HepG2 (cell line): ENCODE measurements at regions not wholly inside any gene's neighbourhood (a gene's known extent, or its start where the extent isn't known, plus 50 kb on each side); places are given as distances from the start of the nearest gene placed in this dataset.

Experiments used
- AHR ChIP-seq: IDR thresholded peaks from 2 replicates; pipeline ENCODE4 v1.6.1; 2018; ENCODE audit warnings: missing genetic modification reagents, missing compliant biosample characterization
- GLI4 ChIP-seq: sonication (generic); formaldehyde crosslinking; IDR thresholded peaks from 2 replicates; pipeline ENCODE4 v1.5.1; 2020; ENCODE audit warnings: missing genetic modification reagents, mild to moderate bottlenecking, moderate library complexity, borderline replicate concordance
- HNRNPUL1 ChIP-seq: fragments of 200-400 bp; formaldehyde crosslinking; IDR thresholded peaks from 2 replicates; pipeline ENCODE4 v1.6.1; 2017; ENCODE audit warnings: low read depth, mild to moderate bottlenecking, low read length, moderate library complexity
- KDM5A ChIP-seq: fragments of 200-600 bp; sonication (generic); IDR thresholded peaks from 2 replicates; pipeline ENCODE4 v1.7.0; 2018; ENCODE audit warnings: antibody characterized with exemption, mild to moderate bottlenecking, low read length, borderline replicate concordance
- MEF2D ChIP-seq: sonication (generic); formaldehyde crosslinking; IDR thresholded peaks from 2 replicates; pipeline ENCODE4 v1.5.1; 2020; ENCODE audit warnings: mild to moderate bottlenecking, missing genetic modification reagents
- PLRG1 ChIP-seq: fragments of 450-650 bp; conservative IDR thresholded peaks from 2 replicates; pipeline ENCODE4 v1.6.1; 2016
- PTBP1 ChIP-seq: fragments of 200-400 bp; formaldehyde crosslinking; IDR thresholded peaks from 2 replicates; pipeline ENCODE4 v1.6.1; 2018; ENCODE audit warnings: low read length, low read depth; ENCODE audit not compliant: poor library complexity, severe bottlenecking
- REL ChIP-seq: sonication (generic); formaldehyde crosslinking; conservative IDR thresholded peaks from 2 replicates; pipeline ENCODE4 v1.8.0; 2022; ENCODE audit warnings: mild to moderate bottlenecking, missing genetic modification reagents, moderate library complexity
- SOX6 ChIP-seq, 2 experiments: fragments of 450-650 bp in 1 of 2; sonication (generic) in 1 of 2; formaldehyde crosslinking in 1 of 2; IDR thresholded peaks; 2 replicates each; pipeline versions ENCODE4 v1.4.0 to v1.6.1; 2017 to 2020; ENCODE audit warnings: antibody characterized with exemption in 1 of 2, mild to moderate bottlenecking in 1 of 2, missing genetic modification reagents in 1 of 2
- SPEN ChIP-seq: sonication (generic); formaldehyde crosslinking; IDR thresholded peaks from 2 replicates; pipeline ENCODE4 v1.5.1; 2020; ENCODE audit warnings: low read depth, mild to moderate bottlenecking, missing genetic modification reagents
- TP53 ChIP-seq: sonication (generic); formaldehyde crosslinking; conservative IDR thresholded peaks from 2 replicates; pipeline ENCODE4 v1.4.0; 2020; ENCODE audit warnings: missing genetic modification reagents
- TRIM24 ChIP-seq: sonication (generic); formaldehyde crosslinking; IDR thresholded peaks from 2 replicates; pipeline ENCODE4 v1.8.0; 2022; ENCODE audit warnings: mild to moderate bottlenecking, missing genetic modification reagents
- ZNF10 ChIP-seq: sonication (generic); formaldehyde crosslinking; IDR thresholded peaks from 2 replicates; pipeline ENCODE4 v1.4.0; 2020; ENCODE audit warnings: mild to moderate bottlenecking, low read depth, missing genetic modification reagents, borderline replicate concordance
- ZNF263 ChIP-seq: sonication (generic); formaldehyde crosslinking; IDR thresholded peaks from 2 replicates; pipeline ENCODE4 v1.4.0; 2020; ENCODE audit warnings: missing genetic modification reagents
- ZNF572 ChIP-seq: sonication (generic); formaldehyde crosslinking; IDR thresholded peaks from 2 replicates; pipeline ENCODE4 v1.5.1; 2020; ENCODE audit warnings: mild to moderate bottlenecking, missing genetic modification reagents
- ZNF616 ChIP-seq: sonication (generic); formaldehyde crosslinking; IDR thresholded peaks from 2 replicates; pipeline ENCODE4 v1.5.0; 2020; ENCODE audit warnings: low read depth, mild to moderate bottlenecking, missing genetic modification reagents
- ZNF629 ChIP-seq: sonication (generic); formaldehyde crosslinking; conservative IDR thresholded peaks from 2 replicates; pipeline ENCODE4 v1.5.0; 2020; ENCODE audit warnings: missing genetic modification reagents
- TF ChIP-seq, protein P1 (sequence below): sonication (generic); formaldehyde crosslinking; IDR thresholded peaks from 2 replicates; pipeline ENCODE4 v1.5.0; 2020; ENCODE audit warnings: mild to moderate bottlenecking, missing genetic modification reagents
- TF ChIP-seq, protein P2 (sequence below): sonication (generic); formaldehyde crosslinking; IDR thresholded peaks from 2 replicates; pipeline ENCODE4 v1.5.0; 2020; ENCODE audit warnings: mild to moderate bottlenecking, missing genetic modification reagents
- TF ChIP-seq, protein P3 (sequence below): IDR thresholded peaks from 2 replicates; pipeline ENCODE4 v1.6.1; 2016; ENCODE audit warnings: missing genetic modification reagents, missing compliant biosample characterization

DNA sequence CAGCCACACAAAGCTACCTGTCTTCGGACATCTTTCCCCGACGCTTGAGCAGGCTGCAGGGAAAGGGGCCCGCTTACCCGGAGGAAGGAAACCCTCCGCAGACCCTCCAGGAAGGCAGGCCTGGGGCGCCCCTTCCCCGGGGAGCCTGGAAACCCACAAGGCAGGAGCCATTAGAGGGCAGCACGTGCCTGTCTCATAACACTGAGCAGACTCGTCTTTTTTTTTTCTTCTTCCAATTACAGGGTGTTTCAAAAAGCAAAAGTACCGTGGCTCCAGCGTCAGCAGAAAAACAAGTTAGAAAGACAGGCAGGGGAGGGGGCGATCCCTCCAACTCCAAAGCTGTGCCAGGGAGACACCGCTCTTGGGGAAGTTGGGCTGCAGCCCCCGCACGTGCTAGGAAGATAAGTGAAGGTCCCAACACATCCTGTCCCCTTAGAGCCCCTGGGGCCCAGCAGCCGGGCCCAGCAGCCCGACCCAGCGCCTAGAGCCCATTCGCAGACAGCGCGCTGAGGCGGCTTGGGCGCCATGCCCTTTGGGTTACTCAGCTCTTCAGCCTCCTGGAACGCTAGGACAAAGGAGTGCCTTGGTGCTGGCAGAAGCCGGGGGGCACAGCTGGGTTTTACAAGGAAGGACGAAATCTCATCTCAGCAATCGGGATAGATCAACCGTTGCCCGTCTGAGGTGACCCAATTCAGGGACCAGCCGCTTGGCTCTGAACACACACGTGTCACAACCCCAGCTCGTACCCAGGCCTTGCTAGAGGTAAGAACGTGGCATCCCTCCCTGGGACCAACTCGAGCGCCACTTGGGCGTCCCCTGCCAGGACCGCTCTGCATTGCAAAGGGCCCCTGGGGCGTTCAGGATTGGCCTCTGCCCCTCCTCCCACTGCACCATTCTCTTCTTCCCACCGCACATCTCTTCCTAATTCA is 136.3 kb downstream of the LY86 start (continued):
- TF ChIP-seq PTBP1 (no peak), TRIM24 (no peak), HNRNPUL1 (no peak), KDM5A (no peak; the same call in 1 of the 2 replicates), ZNF572 (CRISPR knock-in tag) (0 out of 2 replicates have a peak, but pooled peaks have one; percentile 11), GLI4 (CRISPR knock-in tag) (0 out of 2 replicates have a peak, but pooled peaks have one; percentile 44), ZNF616 (no peak), SOX6 (IDR thresholded peaks at IDR 0.05) (no peak), SOX6 (CRISPR knock-in tag; IDR thresholded peaks at IDR 0.05) (no peak; the same call in 1 of the 2 replicates), PLRG1 (no peak), MEF2D (CRISPR knock-in tag) (no peak), ZNF263 (CRISPR knock-in tag) (no peak), TP53 (CRISPR knock-in tag) (no peak), ZNF629 (no peak), ZNF10 (CRISPR knock-in tag) (no peak), SPEN (CRISPR knock-in tag) (no peak), REL (no peak), AHR (CRISPR knock-in tag) (no peak)
- TF ChIP-seq, protein P1, sequence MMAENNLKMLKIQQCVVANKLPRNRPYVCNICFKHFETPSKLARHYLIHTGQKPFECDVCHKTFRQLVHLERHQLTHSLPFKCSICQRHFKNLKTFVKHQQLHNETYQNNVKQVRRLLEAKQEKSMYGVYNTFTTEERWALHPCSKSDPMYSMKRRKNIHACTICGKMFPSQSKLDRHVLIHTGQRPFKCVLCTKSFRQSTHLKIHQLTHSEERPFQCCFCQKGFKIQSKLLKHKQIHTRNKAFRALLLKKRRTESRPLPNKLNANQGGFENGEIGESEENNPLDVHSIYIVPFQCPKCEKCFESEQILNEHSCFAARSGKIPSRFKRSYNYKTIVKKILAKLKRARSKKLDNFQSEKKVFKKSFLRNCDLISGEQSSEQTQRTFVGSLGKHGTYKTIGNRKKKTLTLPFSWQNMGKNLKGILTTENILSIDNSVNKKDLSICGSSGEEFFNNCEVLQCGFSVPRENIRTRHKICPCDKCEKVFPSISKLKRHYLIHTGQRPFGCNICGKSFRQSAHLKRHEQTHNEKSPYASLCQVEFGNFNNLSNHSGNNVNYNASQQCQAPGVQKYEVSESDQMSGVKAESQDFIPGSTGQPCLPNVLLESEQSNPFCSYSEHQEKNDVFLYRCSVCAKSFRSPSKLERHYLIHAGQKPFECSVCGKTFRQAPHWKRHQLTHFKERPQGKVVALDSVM (CRISPR knock-in tag) = no peak
- TF ChIP-seq, protein P2, sequence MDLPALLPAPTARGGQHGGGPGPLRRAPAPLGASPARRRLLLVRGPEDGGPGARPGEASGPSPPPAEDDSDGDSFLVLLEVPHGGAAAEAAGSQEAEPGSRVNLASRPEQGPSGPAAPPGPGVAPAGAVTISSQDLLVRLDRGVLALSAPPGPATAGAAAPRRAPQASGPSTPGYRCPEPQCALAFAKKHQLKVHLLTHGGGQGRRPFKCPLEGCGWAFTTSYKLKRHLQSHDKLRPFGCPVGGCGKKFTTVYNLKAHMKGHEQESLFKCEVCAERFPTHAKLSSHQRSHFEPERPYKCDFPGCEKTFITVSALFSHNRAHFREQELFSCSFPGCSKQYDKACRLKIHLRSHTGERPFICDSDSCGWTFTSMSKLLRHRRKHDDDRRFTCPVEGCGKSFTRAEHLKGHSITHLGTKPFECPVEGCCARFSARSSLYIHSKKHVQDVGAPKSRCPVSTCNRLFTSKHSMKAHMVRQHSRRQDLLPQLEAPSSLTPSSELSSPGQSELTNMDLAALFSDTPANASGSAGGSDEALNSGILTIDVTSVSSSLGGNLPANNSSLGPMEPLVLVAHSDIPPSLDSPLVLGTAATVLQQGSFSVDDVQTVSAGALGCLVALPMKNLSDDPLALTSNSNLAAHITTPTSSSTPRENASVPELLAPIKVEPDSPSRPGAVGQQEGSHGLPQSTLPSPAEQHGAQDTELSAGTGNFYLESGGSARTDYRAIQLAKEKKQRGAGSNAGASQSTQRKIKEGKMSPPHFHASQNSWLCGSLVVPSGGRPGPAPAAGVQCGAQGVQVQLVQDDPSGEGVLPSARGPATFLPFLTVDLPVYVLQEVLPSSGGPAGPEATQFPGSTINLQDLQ (CRISPR knock-in tag) = 0 out of 2 replicates have a peak, but pooled peaks have one; percentile 50
- TF ChIP-seq, protein P3, sequence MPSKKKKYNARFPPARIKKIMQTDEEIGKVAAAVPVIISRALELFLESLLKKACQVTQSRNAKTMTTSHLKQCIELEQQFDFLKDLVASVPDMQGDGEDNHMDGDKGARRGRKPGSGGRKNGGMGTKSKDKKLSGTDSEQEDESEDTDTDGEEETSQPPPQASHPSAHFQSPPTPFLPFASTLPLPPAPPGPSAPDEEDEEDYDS = no peak; the same call in 1 of the 2 replicates
